Smooth muscle cell (in vitro differentiated cells): ENCODE measurements at regions not wholly inside any gene's neighbourhood (a gene's known extent, or its start where the extent isn't known, plus 50 kb on each side); places are given as distances from the start of the nearest gene placed in this dataset.

Experiments
- DNase-seq: peaks from one replicate; lab custom pipeline; 2025; ENCODE audit not compliant: unreplicated experiment; lab: John Stamatoyannopoulos, UW
- H2AFZ ChIP-seq: fragments of 200-600 bp; sonication (generic); 2 replicates; pipeline ENCODE4 v1.6.0; 2016; ENCODE audit warnings: antibody characterized with exemption, low read depth, mild to moderate bottlenecking
- H3F3A ChIP-seq: fragments of 200-600 bp; sonication (generic); 2 replicates; pipeline ENCODE4 v1.6.0; 2017; ENCODE audit warnings: antibody characterized with exemption, low read depth
- H3K27ac ChIP-seq: fragments of 200-600 bp; sonication (generic); 2 replicates; pipeline ENCODE4 v1.5.1; 2016; ENCODE audit warnings: low read depth, mild to moderate bottlenecking
- H3K27me3 ChIP-seq: fragments of 200-600 bp; sonication (generic); 2 replicates; pipeline ENCODE4 v1.6.1; 2016; ENCODE audit warnings: low read depth, mild to moderate bottlenecking
- H3K36me3 ChIP-seq: fragments of 200-600 bp; sonication (generic); 2 replicates; pipeline ENCODE4 v1.5.1; 2016; ENCODE audit warnings: low read depth
- H3K4me1 ChIP-seq: fragments of 200-600 bp; sonication (generic); 2 replicates; pipeline ENCODE4 v1.5.1; 2016; ENCODE audit warnings: low read depth
- H3K4me2 ChIP-seq: fragments of 200-600 bp; sonication (generic); 2 replicates; pipeline ENCODE4 v1.6.0; 2016; ENCODE audit warnings: mild to moderate bottlenecking
- H3K4me3 ChIP-seq: fragments of 200-600 bp; sonication (generic); 2 replicates; pipeline ENCODE4 v1.5.1; 2016; ENCODE audit warnings: mild to moderate bottlenecking
- H3K79me2 ChIP-seq: fragments of 200-600 bp; sonication (generic); 2 replicates; pipeline ENCODE4 v1.6.0; 2016; ENCODE audit warnings: low read depth, mild to moderate bottlenecking
- H3K9ac ChIP-seq: fragments of 200-600 bp; sonication (generic); 2 replicates; pipeline ENCODE4 v1.6.0; 2016; ENCODE audit warnings: low read depth
- H3K9me3 ChIP-seq: fragments of 200-600 bp; sonication (generic); replicated peaks from 2 replicates; pipeline ENCODE4 v1.5.1; 2016; ENCODE audit warnings: low read depth
- H4K20me1 ChIP-seq: fragments of 200-600 bp; sonication (generic); 2 replicates; pipeline ENCODE4 v1.6.0; 2016; ENCODE audit warnings: low read depth
- WGBS: methylation state at CpG from one replicate; pipeline ENCODE4 v1.1.7; 2016; ENCODE audit warnings: low lambda C conversion rate; 5-methylcytosine and 5-hydroxymethylcytosine counted together
- TF ChIP-seq, protein P1 (sequence below): fragments of 200-600 bp; sonication (generic); IDR thresholded peaks from 2 replicates; pipeline ENCODE4 v1.5.1; 2017; ENCODE audit warnings: borderline replicate concordance, mild to moderate bottlenecking, antibody characterized with exemption; ENCODE audit not compliant: insufficient read depth, poor library complexity, severe bottlenecking

DNA sequence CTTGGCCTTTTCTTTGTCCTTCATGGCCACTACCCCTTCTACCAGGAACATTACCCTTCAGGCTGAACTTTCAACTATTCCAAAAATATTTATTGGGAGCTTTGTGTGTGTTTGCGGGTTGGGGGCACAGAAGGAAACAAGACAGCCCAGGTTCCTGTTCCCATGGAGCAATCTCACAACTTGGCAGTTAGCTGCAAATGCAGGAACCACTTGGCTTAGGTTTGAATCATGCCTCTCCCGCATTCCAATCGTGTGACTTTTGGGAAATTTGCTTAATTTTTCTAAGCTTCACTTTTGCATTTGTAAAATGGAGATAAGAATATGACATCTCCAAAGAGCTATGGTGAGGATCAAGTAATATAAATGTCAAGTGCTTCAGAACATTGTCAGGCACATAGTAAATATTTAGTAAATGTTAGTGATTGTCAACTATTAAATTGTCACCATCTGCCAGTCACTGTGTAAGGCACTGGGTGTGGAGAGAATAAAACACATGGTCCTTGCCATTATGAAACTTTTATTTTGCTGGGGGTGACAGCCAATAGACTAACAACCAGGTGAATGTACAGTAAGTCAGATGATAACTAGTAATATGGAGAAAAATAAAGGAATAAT is 277.1 kb downstream of the SNX13 start:
- H3K27ac ChIP-seq: peak overlapping the region; percentile 99
- H3K79me2 ChIP-seq: no peaks in the 10 kb centered on the region
- 25% methylated on average over 3 of the region's 3 CpGs for WGBS
- peak overlapping the region; percentile 73 for H3K4me2 ChIP-seq
- no peak for DNase-seq
- H2AFZ ChIP-seq: no peak overlapping the region
- H3K4me3 ChIP-seq: no peak overlapping the region
- H3K4me1 ChIP-seq: peaks cover 19% of the 10 kb centered on the region
- H3K36me3 ChIP-seq: no peaks in the 10 kb centered on the region
- H3K9me3 ChIP-seq: no peaks in the 10 kb centered on the region
- H4K20me1 ChIP-seq: no peaks in the 10 kb centered on the region
- H3K27me3 ChIP-seq: no peaks in the 10 kb centered on the region
- H3F3A ChIP-seq: peaks cover 18% of the 10 kb centered on the region
- peak overlapping the region; percentile 92 for H3K9ac ChIP-seq
- TF ChIP-seq, protein P1, sequence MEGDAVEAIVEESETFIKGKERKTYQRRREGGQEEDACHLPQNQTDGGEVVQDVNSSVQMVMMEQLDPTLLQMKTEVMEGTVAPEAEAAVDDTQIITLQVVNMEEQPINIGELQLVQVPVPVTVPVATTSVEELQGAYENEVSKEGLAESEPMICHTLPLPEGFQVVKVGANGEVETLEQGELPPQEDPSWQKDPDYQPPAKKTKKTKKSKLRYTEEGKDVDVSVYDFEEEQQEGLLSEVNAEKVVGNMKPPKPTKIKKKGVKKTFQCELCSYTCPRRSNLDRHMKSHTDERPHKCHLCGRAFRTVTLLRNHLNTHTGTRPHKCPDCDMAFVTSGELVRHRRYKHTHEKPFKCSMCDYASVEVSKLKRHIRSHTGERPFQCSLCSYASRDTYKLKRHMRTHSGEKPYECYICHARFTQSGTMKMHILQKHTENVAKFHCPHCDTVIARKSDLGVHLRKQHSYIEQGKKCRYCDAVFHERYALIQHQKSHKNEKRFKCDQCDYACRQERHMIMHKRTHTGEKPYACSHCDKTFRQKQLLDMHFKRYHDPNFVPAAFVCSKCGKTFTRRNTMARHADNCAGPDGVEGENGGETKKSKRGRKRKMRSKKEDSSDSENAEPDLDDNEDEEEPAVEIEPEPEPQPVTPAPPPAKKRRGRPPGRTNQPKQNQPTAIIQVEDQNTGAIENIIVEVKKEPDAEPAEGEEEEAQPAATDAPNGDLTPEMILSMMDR: no peak

DNA sequence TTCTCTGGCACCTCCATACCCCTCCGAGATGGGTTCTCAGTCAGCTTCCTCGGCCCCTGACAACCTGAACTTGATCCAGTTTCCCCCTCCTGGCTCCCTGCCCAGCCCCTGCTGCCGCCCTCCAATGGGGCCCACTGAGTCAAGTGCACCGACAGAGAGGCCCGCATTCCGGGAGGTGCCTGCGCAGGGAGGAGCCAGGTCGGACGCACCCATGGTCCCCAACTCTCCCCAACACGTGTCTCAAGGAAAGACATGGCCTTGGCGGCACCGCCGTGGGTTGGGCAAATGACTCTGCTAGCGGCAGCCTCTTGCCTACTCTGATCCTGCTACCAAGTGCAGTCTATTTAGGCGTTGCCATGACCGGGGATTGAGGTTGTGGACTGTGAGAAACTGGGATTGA is 275.3 kb downstream of the SNX13 start:
- WGBS: 97% methylated on average over 16 of the region's 16 CpGs
- no peak overlapping the region for H3K4me2 ChIP-seq
- no peak overlapping the region for H3K9ac ChIP-seq
- H3F3A ChIP-seq: peaks cover 18% of the 10 kb centered on the region
- H3K4me1 ChIP-seq: peaks cover 19% of the 10 kb centered on the region
- no peak overlapping the region for H2AFZ ChIP-seq
- H3K4me3 ChIP-seq: no peak overlapping the region
- no peaks in the 10 kb centered on the region for H3K9me3 ChIP-seq
- H3K79me2 ChIP-seq: no peaks in the 10 kb centered on the region
- H3K36me3 ChIP-seq: no peaks in the 10 kb centered on the region
- no peak for DNase-seq
- H4K20me1 ChIP-seq: no peaks in the 10 kb centered on the region
- no peak overlapping the region for H3K27ac ChIP-seq
- no peaks in the 10 kb centered on the region for H3K27me3 ChIP-seq
- TF ChIP-seq, protein P1: no peak

DNA sequence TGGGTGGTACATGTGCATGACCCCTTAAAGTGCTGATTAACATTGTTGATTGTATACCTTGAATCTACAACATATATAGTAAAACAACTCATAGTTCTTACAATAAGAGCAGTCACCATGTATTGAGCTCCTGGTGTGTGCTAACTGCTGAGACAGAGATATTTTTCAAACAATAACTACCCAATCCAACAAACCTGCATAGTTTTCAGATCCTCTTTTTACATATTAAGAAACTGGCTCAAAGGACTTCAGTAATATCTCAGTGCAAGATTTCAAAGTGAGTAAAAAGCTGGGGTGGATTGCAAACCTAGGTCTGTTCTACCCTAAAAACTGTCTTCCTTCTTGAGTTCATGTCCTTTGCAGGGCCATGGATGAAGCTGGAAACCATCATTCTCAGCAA is 272.2 kb downstream of the SNX13 start:
- H3K27ac ChIP-seq: no peak overlapping the region
- no peak overlapping the region for H3K4me3 ChIP-seq
- no peaks in the 10 kb centered on the region for H3K36me3 ChIP-seq
- DNase-seq: no peak
- H3K79me2 ChIP-seq: no peaks in the 10 kb centered on the region
- peaks cover 6% of the 10 kb centered on the region for H3F3A ChIP-seq
- H3K9me3 ChIP-seq: no peaks in the 10 kb centered on the region
- H3K4me2 ChIP-seq: no peak overlapping the region
- H3K27me3 ChIP-seq: no peaks in the 10 kb centered on the region
- H3K9ac ChIP-seq: no peak overlapping the region
- H3K4me1 ChIP-seq: peaks cover 11% of the 10 kb centered on the region
- H4K20me1 ChIP-seq: no peaks in the 10 kb centered on the region
- no peak overlapping the region for H2AFZ ChIP-seq
- TF ChIP-seq, protein P1: no peak

DNA sequence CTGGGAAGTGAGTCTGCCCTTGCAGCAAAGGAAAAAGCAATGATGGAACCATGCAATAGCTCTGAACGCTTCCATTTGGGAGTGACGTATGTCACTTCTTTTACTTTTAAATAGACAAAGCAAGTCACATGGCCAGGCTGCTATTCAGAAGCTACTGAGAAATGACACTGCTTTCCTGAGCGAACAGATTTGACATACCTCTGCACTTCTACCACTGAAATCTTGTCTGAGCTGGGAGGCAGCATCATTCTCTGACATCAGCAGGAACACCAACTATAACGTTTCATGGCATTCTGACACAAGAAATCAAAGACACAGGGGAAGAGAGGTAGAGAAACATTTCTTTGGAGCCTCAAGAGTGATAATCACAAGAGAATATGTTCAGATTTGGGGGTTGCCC is 271.1 kb downstream of the SNX13 start:
- WGBS: 89% methylated on average over 4 of the region's 4 CpGs
- TF ChIP-seq, protein P1: no peak

More for the DNA sequence above, 271.1 kb downstream of the SNX13 start:
- Histone ChIP-seq H3K27me3 (no peaks in the 10 kb centered on the region), H3K9ac (no peak overlapping the region), H2AFZ (peak overlapping the region; percentile 31), H3F3A (peaks cover 6% of the 10 kb centered on the region), H3K36me3 (no peaks in the 10 kb centered on the region), H3K27ac (no peak overlapping the region), H3K4me2 (no peak overlapping the region), H3K4me3 (no peak overlapping the region), H3K79me2 (no peaks in the 10 kb centered on the region), H3K4me1 (peaks cover 8% of the 10 kb centered on the region), H4K20me1 (no peaks in the 10 kb centered on the region), H3K9me3 (no peaks in the 10 kb centered on the region)
- no peak for DNase-seq
